ENCODE measurements at regions not wholly inside any gene's neighbourhood (a gene's known extent, or its start where the extent isn't known, plus 50 kb on each side); places are given as distances from the start of the nearest gene placed in this dataset.
A peak's percentile ranks its signal among the peaks of the same experiment; 100 is the strongest.
"Not testable (repeated sequence)": the region's sequence is repeated elsewhere in the genome, so short reads cannot be mapped to it uniquely, and the experiment has no call there.

- not testable (repeated sequence) for DNase-seq
These were observed 75.1 kb downstream of the KBTBD2 start for GRCh38 chr7:32816409-32816948.

GRCh38 chr7:32814779-32815178 lies 76.8 kb downstream of the KBTBD2 start:
- DNase-seq = not testable (repeated sequence)

- DNase-seq = no peak
These were observed 81.7 kb downstream of the KBTBD2 start for GRCh38 chr7:32809871-32810270.

DNA sequence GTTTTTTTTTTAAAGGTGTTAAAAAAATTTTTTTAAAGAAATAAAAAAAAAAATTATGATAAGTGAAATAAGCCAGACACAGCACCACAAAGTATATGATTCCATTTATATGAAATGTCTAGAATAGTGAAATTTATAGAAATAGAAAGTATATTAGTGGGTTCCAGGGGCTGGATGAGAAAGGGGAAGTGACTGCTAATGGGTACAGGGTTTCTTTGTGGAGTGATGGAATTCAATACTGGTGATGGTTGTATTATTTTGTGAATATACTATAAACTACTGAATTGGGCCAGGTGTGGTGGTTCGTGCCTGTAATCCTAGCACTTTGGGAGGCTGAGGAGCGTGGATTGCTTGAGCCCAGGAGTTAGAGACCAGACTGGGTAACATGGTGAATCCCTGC lies 82.2 kb downstream of the KBTBD2 start:
- DNase-seq = no peak

- no peak for DNase-seq
These were observed 88.0 kb downstream of the KBTBD2 start for GRCh38 chr7:32803406-32804141.

GRCh38 chr7:32802305-32802910 lies 89.2 kb downstream of the KBTBD2 start:
- DNase-seq = no peak

GRCh38 chr7:32793053-32793452 lies 98.5 kb downstream of the KBTBD2 start:
- not testable (repeated sequence) for DNase-seq

DNA sequence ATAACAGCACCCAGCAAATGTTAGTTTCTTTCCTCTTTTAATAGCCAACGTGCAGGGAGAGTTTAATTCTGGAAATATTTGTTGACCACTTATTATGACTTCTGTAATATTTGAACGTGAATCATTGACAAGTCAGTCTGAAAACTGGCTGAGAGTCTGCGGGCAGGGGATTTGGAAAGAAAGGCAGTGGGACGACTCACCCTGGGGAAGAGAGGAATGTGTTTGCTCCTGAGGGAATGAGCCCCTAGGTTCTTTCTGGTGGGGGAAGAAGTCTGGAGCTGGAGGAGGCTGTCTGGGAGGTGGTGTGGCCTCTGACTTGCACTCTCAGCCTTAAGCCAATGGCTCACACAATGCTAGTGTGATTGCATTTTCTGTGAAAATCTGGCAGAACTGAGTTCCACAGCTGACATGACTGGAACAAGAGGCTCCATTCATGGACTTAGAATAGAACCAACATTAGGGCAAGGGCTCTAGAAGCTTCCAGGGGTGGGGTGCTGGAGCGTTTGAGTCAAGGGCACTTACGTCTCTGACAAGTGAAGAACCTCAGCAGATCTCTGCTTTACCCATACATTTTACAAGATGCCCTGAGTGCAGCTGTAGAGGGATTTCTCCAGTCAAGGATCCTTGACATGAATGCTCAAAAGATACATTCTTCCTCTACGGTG lies 100.7 kb downstream of the KBTBD2 start:
- DNase-seq = not testable (repeated sequence)

DNA sequence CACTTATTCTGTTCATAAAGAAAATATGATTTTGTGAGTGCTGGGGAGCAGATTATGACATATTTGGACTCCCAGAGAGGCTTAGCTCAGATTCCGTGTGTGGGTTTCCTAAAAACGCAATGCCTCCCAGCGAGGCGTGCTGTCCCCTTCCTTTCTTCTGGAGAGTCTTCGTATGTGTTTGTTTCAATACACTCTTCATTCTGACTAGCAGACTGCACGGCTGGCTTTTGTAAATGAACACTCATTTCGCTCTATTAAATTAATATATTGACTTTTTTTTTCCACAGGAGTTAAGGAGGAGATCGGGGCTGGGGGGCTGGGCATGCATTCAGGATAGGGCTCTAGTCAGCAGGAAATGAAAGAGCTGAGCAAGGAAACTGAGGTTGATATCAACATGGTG lies 102.3 kb downstream of the KBTBD2 start:
- DNase-seq = not testable (repeated sequence)

DNA sequence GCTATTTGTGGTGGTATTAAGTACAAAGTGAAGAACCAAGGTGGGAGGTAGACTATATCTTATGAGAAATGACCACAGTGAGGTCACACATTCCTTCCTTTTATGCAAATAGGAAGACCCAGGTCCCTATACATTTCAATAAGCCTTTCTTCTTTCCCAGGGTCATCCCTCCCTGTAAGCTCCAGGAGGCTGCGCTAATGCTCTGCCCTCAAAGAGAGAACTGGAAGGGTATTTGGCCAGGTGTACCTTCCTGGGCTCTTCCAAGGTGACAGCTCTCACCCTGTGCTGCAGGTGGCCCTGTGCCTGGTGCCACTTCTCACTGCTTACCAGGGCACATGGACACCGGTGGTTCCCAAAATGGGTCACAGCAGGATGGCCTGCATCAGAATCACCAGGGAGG lies 103.4 kb downstream of the KBTBD2 start:
- not testable (repeated sequence) for DNase-seq

DNA sequence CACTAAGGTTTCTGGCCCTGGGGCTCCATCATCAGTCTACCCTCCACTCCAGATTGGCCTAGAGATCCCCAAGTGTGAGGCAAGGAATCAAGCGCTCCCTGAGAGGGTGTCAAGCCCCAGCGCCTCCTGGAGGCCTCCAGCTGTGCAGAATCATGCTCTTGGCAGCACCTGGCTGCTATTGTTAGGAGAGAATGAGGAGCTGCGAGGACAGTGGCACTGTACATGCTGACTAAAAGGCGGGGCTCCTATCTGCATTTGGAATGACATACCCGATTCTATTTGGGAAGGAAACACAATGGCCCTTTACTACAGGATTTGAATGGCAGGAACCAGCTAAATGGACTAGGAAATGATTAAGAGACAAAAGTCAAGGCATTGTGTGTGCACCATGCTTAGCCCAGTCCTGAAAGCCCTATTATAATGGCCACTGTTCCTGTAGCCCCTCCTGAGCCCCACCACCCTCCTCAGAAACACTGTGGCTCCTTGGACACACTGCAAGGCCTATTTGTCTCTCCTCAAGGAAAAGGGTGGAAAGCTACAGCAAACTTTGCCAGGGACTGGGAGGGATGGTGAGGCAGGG lies 106.1 kb downstream of the KBTBD2 start:
- not testable (repeated sequence) for DNase-seq

DNA sequence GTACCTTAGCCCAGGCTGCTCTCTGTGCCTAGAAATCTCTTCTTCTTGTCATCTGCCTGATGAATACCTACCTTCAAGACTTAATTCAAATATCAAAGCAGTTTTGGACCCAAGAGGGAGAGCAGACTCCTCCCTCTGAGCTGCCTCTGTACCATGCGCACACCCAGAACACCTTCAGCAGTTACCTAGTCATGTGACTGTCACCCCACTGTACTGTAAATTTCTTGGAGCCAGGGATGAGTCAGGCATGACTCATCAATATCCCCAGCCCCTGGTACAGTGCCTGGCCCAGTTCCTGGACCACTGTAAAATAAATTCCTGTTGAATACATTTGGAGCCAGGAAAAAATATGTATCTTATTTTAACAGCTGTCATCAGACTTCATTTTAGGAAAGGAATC lies 111.7 kb downstream of the KBTBD2 start:
- DNase-seq = not testable (repeated sequence)

- no peak for DNase-seq
These were observed 112.4 kb downstream of the KBTBD2 start for GRCh38 chr7:32779167-32779566.

DNA sequence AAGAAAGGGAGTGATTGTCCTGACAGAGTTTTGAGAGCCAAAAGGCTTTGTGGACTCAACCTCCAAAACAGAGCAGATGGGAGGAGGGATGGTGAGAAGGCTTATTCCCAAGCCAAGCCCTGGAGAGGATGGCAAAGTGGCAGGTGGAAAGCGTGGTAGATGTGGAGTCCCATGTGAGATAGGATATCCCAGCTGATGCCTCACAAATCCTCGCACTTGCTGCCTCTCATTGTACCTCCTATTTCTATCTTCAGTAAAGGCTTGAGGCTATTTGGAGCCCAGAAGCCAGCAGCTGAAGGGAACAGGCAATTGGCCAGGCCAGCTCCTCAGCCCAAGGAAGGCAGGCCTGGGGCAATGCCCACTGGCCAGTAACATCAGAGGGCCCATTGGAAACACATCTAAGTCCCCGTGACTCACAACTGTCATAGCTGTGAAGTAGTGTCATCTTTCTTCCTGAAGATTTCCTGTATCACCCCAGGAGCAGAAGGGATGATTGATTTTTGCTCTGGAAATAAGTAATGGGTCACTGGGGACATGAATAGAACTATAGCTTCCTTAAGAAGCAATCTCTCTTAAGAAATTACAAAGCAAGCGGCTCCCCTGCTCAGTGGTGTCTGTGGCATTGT lies 114.4 kb downstream of the KBTBD2 start:
- not testable (repeated sequence) for DNase-seq

DNA sequence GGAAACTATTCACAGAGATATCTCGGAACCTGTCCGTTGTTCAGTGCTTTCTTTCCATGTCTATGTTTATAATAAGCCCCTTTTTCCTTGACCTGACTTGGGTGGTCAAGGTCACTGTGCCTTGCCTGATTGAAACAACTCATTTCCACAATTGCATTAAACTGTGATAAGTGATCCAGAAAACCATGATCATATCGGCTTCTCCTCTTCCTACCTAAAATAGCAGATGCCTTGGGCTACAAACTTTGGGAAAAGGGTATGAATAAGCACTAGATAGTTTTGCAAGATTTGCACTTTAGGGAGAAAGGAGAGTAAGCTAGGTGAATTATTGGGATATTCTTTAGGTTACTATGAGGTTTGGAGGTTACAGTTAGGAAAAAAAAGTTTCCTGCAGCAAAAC lies 115.2 kb downstream of the KBTBD2 start:
- DNase-seq = not testable (repeated sequence)

DNA sequence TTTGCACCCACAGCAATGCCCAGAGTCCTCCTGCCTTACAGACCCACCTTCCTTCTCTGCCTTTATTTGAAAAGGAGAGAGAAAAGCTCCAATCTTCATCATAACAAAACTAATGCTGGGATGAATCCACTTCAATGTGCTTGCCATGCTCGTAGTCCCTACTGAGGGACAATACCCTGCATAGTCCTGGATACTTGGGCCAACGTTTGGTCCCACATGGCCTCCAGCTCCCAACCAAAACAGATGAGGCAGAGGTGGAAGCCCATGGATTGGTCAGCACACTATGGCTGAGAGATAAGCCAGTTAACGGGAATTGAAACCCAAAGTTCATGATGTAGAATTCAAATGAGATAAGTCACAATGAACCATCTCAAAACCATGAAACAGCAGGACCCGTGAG lies 115.8 kb downstream of the KBTBD2 start:
- DNase-seq = not testable (repeated sequence)

DNA sequence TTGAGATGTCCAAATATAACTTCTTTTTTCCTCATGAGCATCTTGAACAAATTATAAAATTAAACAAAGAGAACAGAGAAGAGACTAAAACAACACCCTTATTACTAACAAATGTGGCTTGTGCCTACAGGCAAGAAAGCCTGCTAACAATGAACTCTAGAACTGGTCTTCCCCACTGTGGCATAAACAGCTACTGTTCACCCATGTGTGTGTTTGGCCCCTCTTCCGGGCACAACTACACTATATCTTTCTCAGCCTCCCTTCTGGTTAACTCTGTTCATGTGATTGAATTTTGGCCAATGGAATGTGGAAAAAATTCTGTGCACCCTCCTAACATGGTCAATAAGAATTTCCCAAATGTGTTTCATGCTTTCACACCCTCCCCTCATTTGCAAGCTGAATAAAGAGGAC lies 117.0 kb downstream of the KBTBD2 start:
- no peak for DNase-seq

DNA sequence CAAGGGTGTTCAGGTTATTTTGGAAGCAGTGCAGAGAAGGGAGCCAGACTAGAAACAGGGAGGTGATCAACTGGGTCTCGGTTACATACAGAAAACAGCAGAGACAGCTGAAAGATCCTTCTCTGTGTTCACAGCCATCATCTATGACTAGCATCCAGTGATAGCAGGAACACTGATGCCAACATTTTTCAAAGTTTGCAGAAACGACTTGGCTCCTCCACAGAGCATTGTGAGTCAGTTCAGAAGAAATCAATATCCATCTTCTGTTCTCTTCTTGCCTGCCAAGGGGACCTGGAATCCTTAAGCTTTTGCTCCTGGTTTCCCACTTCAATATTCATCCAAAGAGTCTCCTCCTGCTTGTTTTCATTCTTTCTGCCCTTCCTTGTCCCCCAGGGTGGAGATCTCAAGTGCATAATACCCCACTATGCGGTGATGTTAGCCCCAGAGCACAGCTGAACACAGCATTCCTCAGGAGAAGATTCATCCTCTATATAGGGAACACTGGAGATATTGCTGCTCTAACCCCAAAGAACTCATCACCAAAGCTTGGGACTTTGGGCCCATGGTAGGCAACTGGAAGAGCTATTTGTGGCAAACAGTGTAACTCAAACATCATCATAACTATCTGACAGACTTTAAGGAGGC lies 122.6 kb downstream of the KBTBD2 start:
- DNase-seq = not testable (repeated sequence)

DNA sequence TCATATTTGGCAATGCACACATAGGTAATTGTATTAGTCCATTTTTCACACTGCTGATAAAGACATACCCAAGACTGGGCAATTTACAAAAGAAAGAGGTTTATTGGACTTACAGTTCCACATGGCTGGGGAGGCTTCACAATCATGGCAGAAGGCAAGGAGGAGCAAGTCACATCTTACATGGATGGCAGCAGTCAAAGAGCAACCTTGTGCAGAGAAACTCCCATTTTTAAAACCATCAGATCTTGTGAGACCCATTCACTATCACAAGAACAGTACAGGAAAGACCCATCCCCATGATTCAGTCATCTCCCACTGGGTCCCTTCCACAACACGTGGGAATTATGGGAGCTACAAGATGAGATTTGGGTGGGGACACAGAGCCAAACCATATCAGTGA lies 123.2 kb downstream of the KBTBD2 start:
- not testable (repeated sequence) for DNase-seq

- peak in 1 of 2 donors; percentile 23 for DNase-seq
These were observed 125.8 kb downstream of the KBTBD2 start for GRCh38 chr7:32765649-32766251.

DNA sequence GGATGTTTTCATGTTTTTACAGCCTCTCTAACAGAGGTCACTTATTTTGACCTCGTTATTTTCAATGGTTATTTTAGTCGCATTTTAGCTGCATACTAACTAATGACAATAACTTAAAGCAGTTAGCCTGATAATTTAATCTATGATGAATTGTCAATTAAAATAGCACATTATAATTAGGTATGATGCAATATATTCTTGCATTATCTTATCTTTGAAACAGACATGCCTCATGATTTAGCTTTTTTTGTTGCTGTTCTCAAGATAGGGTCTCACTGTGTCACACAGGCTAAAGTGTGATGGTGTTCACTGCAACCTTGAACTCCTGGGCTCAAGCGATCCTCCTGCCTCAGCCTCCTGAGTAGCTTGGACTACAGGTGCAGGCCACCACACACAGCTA lies 126.4 kb downstream of the KBTBD2 start:
- no peak for DNase-seq

- no peak for DNase-seq
These were observed 128.7 kb downstream of the KBTBD2 start for GRCh38 chr7:32762925-32763293.

All from CD4-positive, alpha-beta T cell treated with Interleukin-4 for 1 hour (primary cell).